H9 (cell line): ENCODE measurements at regions not wholly inside any gene's neighbourhood (a gene's known extent, or its start where the extent isn't known, plus 50 kb on each side); places are given as distances from the start of the nearest gene placed in this dataset.

Experiments
- DNase-seq: peaks from one replicate; pipeline ENCODE4 v3.0.0-alpha.2; 2017
- H2AFZ ChIP-seq: one replicate; pipeline ENCODE4 v1.6.1; 2013; ENCODE audit warnings: mild to moderate bottlenecking, low read length, control low read depth, moderate library complexity
- H2AK5ac ChIP-seq: 2 replicates; pipeline ENCODE4 v1.6.1; 2013; ENCODE audit warnings: low read length, control low read depth, mixed read lengths; ENCODE audit not compliant: insufficient read length
- H2BK120ac ChIP-seq: one replicate; pipeline ENCODE4 v1.6.1; 2013; ENCODE audit warnings: low read depth, mild to moderate bottlenecking, low read length, control low read depth, inconsistent platforms; ENCODE audit not compliant: poor library complexity, severe bottlenecking
- H2BK12ac ChIP-seq: 2 replicates; pipeline ENCODE4 v1.6.1; 2013; ENCODE audit warnings: low read length, control low read depth, mixed read lengths, low read depth; ENCODE audit not compliant: insufficient read length
- H2BK15ac ChIP-seq: 2 replicates; pipeline ENCODE4 v1.6.1; 2013; ENCODE audit warnings: low read depth, low read length, control low read depth
- H2BK20ac ChIP-seq: one replicate; pipeline ENCODE4 v1.6.1; 2013; ENCODE audit warnings: low read depth, mild to moderate bottlenecking, low read length, control low read depth, inconsistent platforms; ENCODE audit not compliant: poor library complexity, severe bottlenecking
- H2BK5ac ChIP-seq: 2 replicates; pipeline ENCODE4 v1.6.1; 2013; ENCODE audit warnings: low read length, control low read depth, mixed read lengths; ENCODE audit not compliant: insufficient read length
- H3K14ac ChIP-seq: 2 replicates; pipeline ENCODE4 v1.6.1; 2013; ENCODE audit warnings: low read length, control low read depth; ENCODE audit not compliant: insufficient read depth
- H3K18ac ChIP-seq: 2 replicates; pipeline ENCODE4 v1.6.1; 2013; ENCODE audit warnings: low read depth, mild to moderate bottlenecking, mixed read lengths, low read length, control low read depth; ENCODE audit not compliant: insufficient read length
- H3K23ac ChIP-seq: 2 replicates; pipeline ENCODE4 v1.6.1; 2013; ENCODE audit warnings: low read length, control low read depth, mixed read lengths, low read depth; ENCODE audit not compliant: insufficient read length
- H3K23me2 ChIP-seq: 2 replicates; pipeline ENCODE4 v1.6.1; 2013; ENCODE audit warnings: low read depth, mild to moderate bottlenecking, mixed read lengths, low read length, control low read depth; ENCODE audit not compliant: insufficient read length, poor library complexity, severe bottlenecking
- H3K27ac ChIP-seq: 2 replicates; pipeline ENCODE4 v1.5.1; 2013; ENCODE audit warnings: low read length, control low read depth, mixed read lengths, low read depth; ENCODE audit not compliant: insufficient read length
- H3K27me3 ChIP-seq: 2 replicates; pipeline ENCODE4 v1.6.1; 2013; ENCODE audit warnings: low read length, control low read depth, inconsistent platforms; ENCODE audit not compliant: insufficient read depth
- H3K4ac ChIP-seq: 2 replicates; pipeline ENCODE4 v1.6.1; 2013; ENCODE audit warnings: low read depth, mild to moderate bottlenecking, control low read depth, inconsistent platforms, low read length, moderate library complexity
- H3K4me1 ChIP-seq: 2 replicates; pipeline ENCODE4 v1.6.1; 2013; ENCODE audit warnings: low read length, control low read depth, inconsistent platforms; ENCODE audit not compliant: insufficient read depth
- H3K4me2 ChIP-seq: 2 replicates; pipeline ENCODE4 v1.6.1; 2013; ENCODE audit warnings: low read length, control low read depth, mixed read lengths; ENCODE audit not compliant: insufficient read length, insufficient read depth
- H3K56ac ChIP-seq: 2 replicates; pipeline ENCODE4 v1.6.1; 2013; ENCODE audit warnings: low read depth, mild to moderate bottlenecking, mixed read lengths, low read length, control low read depth; ENCODE audit not compliant: insufficient read length
- H3K79me1 ChIP-seq: 2 replicates; pipeline ENCODE4 v1.6.1; 2013; ENCODE audit warnings: low read depth, mild to moderate bottlenecking, moderate library complexity, low read length, control low read depth, inconsistent platforms; ENCODE audit not compliant: insufficient read depth, poor library complexity, severe bottlenecking
- H3K79me2 ChIP-seq: 2 replicates; pipeline ENCODE4 v1.6.1; 2013; ENCODE audit warnings: low read length, control low read depth, inconsistent platforms; ENCODE audit not compliant: insufficient read depth
- H3K9ac ChIP-seq: 2 replicates; pipeline ENCODE4 v1.6.1; 2013; ENCODE audit warnings: low read length, control low read depth, mixed read lengths; ENCODE audit not compliant: insufficient read length; ENCODE audit errors: extremely low read depth
- H3K9me3 ChIP-seq: one replicate; pipeline ENCODE4 v1.6.1; 2013; ENCODE audit warnings: low read depth, low read length, inconsistent platforms; ENCODE audit not compliant: control insufficient read depth
- H3T11ph ChIP-seq: one replicate; pipeline ENCODE4 v1.6.1; 2013; ENCODE audit warnings: mild to moderate bottlenecking, low read length, control low read depth, inconsistent platforms
- H4K20me1 ChIP-seq: one replicate; pipeline ENCODE4 v1.6.1; 2013; ENCODE audit not compliant: control insufficient read depth, insufficient read length, insufficient read depth
- H4K5ac ChIP-seq: 2 replicates; pipeline ENCODE4 v1.6.1; 2013; ENCODE audit warnings: low read depth, mild to moderate bottlenecking, mixed read lengths, low read length, control low read depth; ENCODE audit not compliant: insufficient read length
- H4K8ac ChIP-seq: replicated peaks from 2 replicates; pipeline ENCODE4 v1.6.1; 2013; ENCODE audit warnings: low read length, control low read depth, mixed read lengths, low read depth; ENCODE audit not compliant: insufficient read length
- H4K91ac ChIP-seq: 2 replicates; pipeline ENCODE4 v1.6.1; 2013; ENCODE audit warnings: low read depth, mild to moderate bottlenecking, moderate library complexity, mixed read lengths, low read length, control low read depth; ENCODE audit not compliant: insufficient read length
- H3K27ac Mint-ChIP-seq, 3 experiments: 2 replicates in 2 of 3; 3 replicates in 1 of 3; pipeline ENCODE4 v1.8.0; 2020 to 2021; ENCODE audit warnings: mixed read lengths in 3 of 3, mild to moderate bottlenecking in 1 of 3, moderate library complexity in 1 of 3
- H3K27me3 Mint-ChIP-seq: 2 replicates; pipeline ENCODE4 v1.8.0; 2021; ENCODE audit warnings: low read depth, mild to moderate bottlenecking, moderate library complexity, mixed read lengths
- H3K36me3 Mint-ChIP-seq, 3 experiments: 2 replicates in 2 of 3; 3 replicates in 1 of 3; pipeline ENCODE4 v1.8.0; 2020 to 2021; ENCODE audit warnings: low read depth in 3 of 3, mixed read lengths in 3 of 3; ENCODE audit not compliant: insufficient read depth in 1 of 3
- H3K4me1 Mint-ChIP-seq, 2 experiments: 2 replicates each; pipeline ENCODE4 v1.8.0; 2020; ENCODE audit warnings: mixed read lengths in 2 of 2
- H3K4me3 Mint-ChIP-seq, 2 experiments: 2 replicates in 1 of 2; 3 replicates in 1 of 2; pipeline ENCODE4 v1.8.0; 2020 to 2021; ENCODE audit warnings: mild to moderate bottlenecking in 2 of 2, mixed read lengths in 2 of 2, moderate library complexity in 1 of 2
- H3K9me3 Mint-ChIP-seq, 2 experiments: 2 replicates in 1 of 2; 3 replicates in 1 of 2; pipeline ENCODE4 v1.8.0; 2020; ENCODE audit warnings: mild to moderate bottlenecking in 2 of 2, mixed read lengths in 2 of 2, moderate library complexity in 1 of 2
- TF ChIP-seq, protein P1 (sequence below): fragments of 200-600 bp; sonication (generic); conservative IDR thresholded peaks from 3 replicates; pipeline ENCODE4 v1.8.0; 2021; ENCODE audit warnings: antibody characterized with exemption, mild to moderate bottlenecking

DNA sequence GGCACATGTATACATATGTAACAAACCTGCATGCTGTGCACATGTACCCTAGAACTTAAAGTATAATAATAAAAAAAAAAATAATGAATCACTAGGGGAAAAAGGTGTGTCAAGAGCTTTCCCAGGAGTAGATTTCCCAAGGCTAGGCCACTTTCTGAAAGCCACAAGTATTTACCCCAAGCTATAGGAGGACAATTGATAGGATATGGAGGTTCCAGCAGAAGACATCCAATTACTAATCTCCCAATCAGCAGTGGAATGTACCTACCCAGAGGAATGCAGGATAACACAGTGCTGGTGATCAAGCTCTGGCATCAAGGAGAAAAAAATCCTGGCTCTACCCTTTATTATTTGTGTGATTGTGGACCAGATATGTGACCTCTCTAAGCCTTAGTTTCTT is 562.7 kb downstream of the RFPL4B start:
- Histone ChIP-seq H3K4me2 (no peak overlapping the region), H3K4me1 (no peaks in the 10 kb centered on the region; the same call in 1 of the 2 replicates), H2AFZ (no peak overlapping the region), H3K79me2 (no peaks in the 10 kb centered on the region), H2BK120ac (no peak overlapping the region), H2BK15ac (no peak overlapping the region), H3K23ac (no peak overlapping the region), H3K14ac (no peak overlapping the region), H3K9ac (no peak overlapping the region), H3K27me3 (no peaks in the 10 kb centered on the region), H3K18ac (no peak overlapping the region), H2BK5ac (no peak overlapping the region), H3K9me3 (no peaks in the 10 kb centered on the region), H3K56ac (no peak overlapping the region), H2AK5ac (no peak overlapping the region), H3K4ac (no peak overlapping the region), H4K5ac (no peak overlapping the region), H2BK20ac (no peak overlapping the region), H3T11ph (no peak overlapping the region), H3K27ac (no peak overlapping the region), H4K91ac (no peak overlapping the region), H3K23me2 (no peaks in the 10 kb centered on the region), H3K79me1 (no peaks in the 10 kb centered on the region), H4K20me1 (no peaks in the 10 kb centered on the region), H4K8ac (no peak overlapping the region), H2BK12ac (no peak overlapping the region)
- Mint-ChIP-seq H3K9me3 (peaks cover 0 to 4% of the 10 kb centered on the region in 2 experiments; a peak in 2 of 5 replicates), H3K4me3 (no peak overlapping the region), H3K27ac (peak overlapping the region in 1 of 3 experiments; percentile 85; a peak in 1 of 7 replicates), H3K4me1 (peaks cover 19 to 20% of the 10 kb centered on the region in 2 experiments), H3K27me3 (no peaks in the 10 kb centered on the region), H3K36me3 (no peaks in the 10 kb centered on the region)
- no peak for DNase-seq
- TF ChIP-seq, protein P1, sequence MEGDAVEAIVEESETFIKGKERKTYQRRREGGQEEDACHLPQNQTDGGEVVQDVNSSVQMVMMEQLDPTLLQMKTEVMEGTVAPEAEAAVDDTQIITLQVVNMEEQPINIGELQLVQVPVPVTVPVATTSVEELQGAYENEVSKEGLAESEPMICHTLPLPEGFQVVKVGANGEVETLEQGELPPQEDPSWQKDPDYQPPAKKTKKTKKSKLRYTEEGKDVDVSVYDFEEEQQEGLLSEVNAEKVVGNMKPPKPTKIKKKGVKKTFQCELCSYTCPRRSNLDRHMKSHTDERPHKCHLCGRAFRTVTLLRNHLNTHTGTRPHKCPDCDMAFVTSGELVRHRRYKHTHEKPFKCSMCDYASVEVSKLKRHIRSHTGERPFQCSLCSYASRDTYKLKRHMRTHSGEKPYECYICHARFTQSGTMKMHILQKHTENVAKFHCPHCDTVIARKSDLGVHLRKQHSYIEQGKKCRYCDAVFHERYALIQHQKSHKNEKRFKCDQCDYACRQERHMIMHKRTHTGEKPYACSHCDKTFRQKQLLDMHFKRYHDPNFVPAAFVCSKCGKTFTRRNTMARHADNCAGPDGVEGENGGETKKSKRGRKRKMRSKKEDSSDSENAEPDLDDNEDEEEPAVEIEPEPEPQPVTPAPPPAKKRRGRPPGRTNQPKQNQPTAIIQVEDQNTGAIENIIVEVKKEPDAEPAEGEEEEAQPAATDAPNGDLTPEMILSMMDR = no peak
